HG03139 (cell line): ENCODE measurements at regions not wholly inside any gene's neighbourhood (a gene's known extent, or its start where the extent isn't known, plus 50 kb on each side); places are given as distances from the start of the nearest gene placed in this dataset.

Experiments used
- ATAC-seq: cut with Tn5 transposase; IDR thresholded peaks from one replicate; pipeline ENCODE4 v1.9.1; 2021; ENCODE audit not compliant: unreplicated experiment

DNA sequence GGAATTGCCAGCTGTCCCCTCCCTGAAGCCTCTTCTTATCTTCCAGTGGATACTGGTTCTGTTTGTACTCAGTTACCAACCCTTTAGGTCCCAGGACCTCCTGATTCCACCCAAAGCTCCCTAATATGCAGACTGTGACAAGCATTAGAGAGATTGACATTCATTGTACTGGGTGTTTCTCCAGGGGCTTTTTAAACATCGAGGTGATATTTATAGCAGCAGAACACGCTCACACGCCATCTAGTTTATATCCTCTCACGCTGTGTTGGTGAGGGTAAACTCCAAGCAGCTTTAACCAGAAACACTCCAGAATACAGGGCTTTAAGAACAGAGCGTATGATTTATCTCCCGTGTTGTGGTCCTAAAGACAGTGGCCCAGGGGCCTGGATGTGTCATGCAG lies 238.4 kb downstream of the IRF8 start:
- no peak for ATAC-seq

DNA sequence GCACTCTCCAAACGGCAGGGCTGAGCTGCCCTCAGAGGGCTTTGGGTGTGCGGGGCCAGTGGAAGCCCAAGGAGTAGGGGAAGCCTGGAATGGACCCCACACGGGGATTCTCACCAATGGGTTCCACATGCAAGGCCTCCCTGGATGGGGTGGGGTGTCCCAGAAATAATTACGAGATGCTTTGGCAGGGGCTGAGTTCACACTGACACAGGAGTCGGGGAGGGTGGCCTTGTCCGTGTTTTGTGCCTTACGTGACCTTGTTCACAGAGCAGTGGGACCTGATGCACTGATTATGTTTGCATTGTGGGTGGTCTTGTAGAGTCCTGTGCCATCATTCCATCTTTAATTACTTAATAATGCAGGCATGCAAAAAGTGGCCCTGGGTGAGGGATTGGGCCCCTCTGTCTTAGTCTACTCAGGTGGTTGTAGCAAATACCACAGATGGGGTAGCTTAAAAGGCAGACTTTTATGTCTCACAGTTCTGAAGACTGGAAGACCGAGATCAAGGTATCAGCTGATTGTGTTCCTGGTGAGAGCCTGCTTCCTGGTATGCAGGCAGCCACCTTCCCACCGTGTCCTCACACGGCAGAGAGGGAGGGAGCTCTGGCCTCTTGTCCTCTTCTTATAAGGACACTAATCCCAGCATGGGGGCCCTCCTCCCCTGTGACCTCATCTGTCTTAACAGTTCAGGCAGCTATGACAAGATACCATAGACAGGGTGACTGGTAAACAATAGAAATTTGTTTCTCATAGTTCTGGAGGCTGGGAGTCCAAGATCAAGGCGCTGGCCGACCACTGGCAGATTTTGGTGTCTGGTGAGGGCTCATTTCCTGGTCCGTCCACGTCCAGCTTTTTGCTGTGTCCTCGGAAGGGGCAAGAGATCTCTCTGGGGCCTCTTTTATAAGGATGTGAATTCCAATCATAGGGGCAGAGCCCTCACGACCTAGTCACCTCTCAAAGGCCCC lies 239.4 kb downstream of the IRF8 start:
- no peak for ATAC-seq

DNA sequence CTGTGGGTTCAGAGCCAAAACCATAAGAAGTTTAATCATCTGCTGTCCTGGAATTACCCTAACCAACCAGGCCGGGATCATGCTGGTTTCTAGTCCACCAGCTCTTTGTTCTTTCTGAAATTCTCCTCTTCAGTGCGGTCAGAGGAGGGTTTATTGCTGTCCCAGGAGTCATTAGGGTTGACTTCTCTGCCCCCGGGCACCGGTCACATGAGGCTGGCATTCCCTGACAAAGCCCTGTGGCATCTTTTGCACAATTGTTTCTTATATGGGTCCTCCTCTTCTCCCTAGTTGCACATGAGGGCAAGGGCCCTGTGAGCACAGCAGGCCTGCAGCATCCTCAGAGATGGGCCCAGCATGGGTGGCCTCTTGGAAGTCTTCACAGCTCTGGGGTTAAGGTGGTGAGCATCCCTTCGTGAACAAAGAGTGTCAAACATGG lies 243.9 kb downstream of the IRF8 start:
- no peak for ATAC-seq

DNA sequence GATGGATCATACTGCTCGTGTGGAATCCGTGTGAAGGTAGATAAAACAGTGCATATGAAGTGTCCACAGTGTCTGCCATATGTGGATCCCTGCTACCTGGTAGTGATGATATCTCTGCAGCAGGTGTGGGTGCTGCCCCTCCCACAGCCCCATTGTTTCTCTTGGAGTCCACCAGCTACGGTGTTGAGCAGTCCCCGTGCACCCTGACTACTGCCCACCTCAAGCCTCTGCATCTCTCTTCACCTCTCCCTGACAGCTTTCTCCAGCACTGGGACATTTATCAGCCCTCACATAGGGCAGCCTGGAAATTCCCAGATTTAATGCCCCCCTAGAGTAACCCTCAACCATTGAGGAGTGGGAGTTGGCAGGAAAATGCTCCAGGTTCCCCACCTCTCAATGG lies 244.7 kb downstream of the IRF8 start:
- no peak for ATAC-seq

DNA sequence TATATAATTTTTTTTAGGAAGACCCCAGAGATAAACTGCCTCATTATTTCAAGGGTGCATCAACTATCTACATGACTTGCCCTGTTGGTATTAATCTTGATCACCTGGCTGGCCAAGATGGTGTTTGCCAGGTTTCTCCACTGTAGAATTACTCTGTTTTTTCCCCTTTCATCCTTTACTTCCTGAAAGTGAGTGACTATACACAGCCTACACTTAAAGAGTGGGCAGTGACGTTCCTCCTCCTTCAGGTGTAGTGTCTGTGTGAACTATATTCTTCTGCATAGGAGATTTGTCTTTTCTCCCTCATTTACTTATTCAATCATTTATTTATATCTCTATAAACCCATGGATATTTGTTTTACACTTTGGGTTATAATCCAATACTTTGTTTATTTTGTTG lies 246.7 kb downstream of the IRF8 start:
- ATAC-seq: no peak

DNA sequence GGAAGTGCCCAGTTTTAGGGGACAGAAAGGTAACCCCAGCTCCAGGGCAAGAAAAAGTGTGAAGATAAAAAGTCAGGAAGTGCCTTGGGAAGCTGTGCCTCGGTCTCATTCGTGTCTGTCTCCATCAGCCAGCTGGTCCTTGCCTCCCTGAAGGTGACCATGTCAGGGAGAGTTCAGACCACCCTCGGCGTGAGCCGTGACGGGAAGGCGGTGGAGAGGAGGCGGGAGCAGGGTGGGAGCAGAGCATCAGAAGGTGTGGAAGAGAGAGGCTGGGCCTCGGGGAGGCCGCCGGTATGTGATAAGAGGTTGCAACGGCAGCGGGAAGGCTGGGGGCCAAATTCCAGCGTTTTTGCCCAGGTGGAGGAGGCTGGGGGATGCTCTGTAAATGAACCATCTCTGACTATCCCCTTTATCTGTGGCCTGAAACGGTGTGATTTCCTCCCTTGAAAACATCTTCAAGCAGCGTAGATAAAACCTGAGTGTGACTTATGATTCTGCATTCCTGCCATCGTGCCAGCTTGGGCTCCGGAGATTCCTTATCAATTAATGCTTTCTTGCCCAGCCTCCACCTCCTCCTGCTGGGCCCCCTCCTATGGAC lies 251.8 kb downstream of the IRF8 start:
- no peak for ATAC-seq

DNA sequence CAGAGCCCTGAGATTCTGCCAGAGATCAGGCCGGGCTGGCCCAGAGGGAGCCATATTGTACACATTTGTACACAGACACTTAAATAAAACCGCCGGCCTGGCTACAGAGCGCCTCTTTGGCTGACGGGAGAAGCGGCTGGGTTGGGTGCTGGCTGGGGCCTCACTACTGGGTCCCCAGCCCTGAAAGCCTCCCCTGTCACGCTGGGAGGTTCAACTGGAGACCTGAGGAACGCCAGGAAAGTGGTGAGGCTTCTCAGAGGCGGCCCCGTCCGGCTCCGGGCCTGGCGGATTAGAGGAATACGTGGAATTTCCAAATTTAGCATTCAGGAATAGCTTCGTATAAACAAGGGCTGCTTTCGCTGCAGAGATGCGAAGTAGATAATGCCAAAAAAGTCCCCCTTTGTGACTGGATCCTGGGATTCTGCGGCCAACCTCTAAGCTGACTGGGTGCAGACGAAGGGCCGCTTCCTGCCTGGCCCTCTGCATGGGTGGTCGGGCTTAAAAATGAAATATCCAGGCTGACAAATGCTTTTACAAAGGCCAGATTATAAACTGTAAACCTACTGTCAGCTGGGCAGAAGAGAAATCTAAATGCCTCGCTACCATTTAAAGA lies 252.4 kb downstream of the IRF8 start:
- ATAC-seq: no peak

DNA sequence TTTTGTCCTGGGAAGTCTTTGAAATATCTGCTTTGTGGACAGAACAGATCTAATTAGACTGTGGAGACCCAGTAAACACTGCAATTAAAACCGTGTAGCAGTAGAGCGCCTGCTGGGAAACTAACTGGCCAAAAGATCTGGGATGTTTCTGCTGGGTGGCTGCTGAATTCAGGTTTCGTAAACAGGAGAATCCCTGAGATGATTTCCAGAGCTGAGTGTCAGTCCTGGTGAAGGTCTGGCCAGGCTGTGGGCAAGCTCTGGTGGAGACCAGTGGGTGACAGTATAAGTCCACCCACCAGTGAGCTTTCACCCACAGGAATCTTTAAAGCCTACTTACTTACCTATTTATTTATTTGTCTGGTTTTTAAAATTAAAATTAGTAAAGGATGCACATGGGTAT lies 257.2 kb downstream of the IRF8 start:
- ATAC-seq: no peak

DNA sequence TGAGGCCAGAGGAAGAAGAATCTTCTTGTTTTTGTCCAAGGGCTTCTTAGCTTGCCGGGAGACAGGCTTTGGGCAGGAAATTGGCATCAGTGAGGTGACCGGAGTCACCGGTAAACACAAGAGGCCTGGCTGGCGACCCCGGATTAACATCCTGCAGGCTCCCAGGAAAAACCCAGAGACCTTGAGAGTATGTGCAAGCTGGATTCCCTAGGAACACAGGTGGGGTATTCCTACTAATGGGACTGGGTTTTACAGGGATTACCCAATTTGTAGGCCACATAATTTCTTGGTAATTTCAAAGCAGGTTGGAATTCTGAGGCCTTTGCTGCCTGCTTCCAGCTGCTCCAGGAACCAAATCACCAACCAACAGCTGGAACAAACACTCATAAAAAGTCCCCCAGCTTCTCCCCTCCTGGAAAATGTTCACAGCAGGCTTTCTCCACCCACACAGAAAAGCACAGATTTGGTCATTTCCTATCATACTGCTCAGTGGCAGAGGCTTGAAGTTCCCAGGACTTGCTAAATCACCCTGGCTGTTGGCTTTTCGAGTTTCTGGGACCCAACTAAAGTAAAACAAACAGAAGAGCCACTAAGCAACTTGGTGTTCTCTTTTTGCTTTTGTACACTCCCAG lies 258.8 kb downstream of the IRF8 start:
- no peak for ATAC-seq

DNA sequence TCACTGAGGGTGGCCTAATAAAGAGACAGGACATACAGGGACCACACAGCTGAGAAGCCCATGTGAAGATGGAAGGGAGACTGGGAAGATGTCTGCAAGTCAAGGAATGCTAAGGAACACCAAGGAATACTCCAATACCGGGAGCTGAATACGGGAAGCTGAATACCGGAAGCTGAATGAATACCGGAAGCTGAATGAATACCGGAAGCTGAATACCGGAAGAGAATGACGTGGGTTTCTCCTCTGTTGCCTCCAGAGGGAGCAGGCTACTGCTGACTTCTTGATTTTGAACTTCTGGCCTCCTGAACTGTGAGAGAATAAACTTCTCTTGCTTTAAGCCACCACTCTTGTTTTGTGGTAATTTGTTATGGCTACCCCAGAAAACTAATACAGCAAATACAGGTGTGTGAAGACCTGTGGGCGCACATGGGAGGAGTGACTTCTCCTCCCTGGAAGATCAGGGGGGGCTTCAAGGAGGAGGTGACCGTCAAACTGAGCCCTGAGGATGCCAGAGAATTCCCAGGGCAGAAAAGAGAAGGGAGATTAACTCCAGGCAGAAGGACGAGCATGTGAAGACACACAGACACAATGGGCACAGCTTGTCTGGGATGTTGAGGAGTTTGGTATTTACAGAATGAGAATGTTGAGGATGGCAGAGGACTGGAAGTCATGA lies 259.9 kb downstream of the IRF8 start:
- ATAC-seq: no peak

DNA sequence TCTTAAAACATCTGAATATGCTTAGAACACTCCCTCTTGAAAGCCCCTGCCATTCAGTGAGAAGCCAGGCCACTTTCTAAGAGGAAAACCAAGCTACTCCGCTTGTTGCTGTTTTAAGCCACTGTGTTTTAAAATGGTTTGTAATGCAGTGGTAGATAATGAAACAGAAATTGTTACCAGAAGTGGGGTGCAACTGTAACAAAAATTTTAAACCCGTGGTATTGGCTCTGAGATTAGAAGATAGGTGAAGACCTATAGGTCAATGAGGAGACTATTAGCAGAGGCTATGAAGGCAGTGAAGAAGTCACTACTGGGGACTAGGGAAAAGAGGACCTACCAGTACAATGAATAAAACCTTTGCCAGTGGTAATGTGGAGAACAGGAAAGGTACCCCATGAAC lies 266.5 kb downstream of the IRF8 start:
- no peak for ATAC-seq

DNA sequence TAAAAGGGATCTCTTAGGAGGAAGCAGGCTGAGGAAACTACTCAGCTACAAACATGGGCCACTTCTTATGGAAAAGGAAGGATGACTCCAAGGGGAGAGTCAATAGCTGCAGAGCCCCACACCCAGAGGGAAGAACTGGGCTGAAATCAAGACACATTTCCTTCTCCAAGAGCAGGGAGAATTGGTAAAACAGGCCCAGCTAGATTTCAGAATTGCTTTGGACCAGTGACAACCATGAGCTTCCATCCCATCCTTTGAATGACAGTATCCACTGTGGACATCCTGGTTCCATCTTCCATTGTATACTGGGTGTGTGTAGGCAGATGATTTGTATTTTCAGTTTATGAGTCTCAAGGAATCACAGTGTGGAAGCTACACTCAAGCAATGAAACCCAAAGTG lies 267.5 kb downstream of the IRF8 start:
- ATAC-seq: no peak

DNA sequence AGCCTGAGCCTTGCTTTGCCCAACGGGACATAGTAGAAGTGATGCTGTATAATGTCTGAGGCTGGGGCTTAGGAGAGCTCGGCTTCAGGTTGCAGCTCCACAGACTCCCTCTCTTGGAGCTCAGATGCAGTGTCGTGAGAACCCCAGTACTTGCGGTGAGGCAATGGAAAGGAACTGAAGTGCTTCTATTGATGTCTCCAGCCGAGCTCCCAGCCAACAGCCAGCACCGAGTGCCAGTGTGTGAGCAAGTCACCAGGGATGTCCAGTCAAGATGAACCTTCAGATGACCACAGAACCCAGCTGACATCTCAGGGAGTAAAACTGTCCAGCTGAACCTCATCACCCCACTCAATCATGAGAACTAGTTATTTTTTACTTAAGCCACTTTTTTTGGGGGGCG lies 268.1 kb downstream of the IRF8 start:
- no peak for ATAC-seq

DNA sequence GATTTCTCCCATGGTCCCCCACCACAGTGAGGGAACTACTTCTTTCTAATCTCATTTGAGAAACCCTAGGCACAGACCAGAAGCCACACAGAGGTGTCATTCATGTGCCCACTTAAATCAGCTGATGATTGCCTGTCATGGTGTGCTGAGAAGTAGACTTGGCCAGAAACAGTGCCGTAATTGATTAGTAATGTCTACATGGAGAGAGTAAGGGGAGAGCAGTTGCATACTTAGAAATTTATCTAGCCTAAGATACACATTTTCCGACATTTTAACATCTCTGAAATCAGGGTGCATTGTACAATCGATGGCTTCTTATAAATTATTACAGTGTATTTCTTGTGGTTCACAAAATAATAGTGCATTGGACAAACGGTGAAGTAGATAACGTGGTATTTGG lies 271.8 kb downstream of the IRF8 start:
- ATAC-seq: no peak

DNA sequence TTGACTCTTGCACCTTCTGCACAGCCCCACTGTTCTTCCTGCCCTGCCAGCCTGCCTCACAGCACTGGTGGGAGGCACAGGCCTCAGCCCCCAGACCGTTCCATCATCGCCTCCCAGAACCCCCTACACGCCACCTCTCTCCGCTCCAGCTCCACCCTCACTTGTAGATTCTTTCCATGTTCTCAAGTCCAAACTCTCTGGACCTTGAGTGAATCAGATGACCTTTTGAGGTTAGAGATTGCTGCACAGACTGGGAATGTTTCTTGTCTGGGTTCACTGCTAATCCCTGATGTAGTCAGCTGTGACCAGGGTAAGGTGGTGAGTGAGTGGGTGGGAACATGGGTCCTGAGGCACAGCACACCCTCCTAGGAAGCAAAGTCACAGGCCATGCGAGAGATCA lies 272.4 kb downstream of the IRF8 start:
- no peak for ATAC-seq

DNA sequence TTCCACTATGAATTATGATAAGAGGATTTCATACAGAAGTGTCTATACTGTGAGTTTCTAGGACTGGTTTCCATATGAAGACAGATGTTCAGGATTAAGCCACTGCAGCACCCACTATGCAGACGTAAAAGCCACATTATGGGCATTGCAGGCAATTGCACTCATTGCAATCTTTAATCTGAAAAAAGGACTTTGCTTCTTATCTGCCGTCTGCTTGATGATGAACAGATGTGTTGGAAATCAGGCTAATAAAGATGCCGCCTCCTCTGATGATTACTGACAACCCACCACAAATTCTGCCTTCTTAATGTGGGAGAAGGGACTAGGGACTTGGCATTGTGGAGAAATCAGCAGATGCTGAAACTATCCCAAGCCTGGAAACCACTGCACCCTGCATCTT lies 276.9 kb downstream of the IRF8 start:
- ATAC-seq: no peak

DNA sequence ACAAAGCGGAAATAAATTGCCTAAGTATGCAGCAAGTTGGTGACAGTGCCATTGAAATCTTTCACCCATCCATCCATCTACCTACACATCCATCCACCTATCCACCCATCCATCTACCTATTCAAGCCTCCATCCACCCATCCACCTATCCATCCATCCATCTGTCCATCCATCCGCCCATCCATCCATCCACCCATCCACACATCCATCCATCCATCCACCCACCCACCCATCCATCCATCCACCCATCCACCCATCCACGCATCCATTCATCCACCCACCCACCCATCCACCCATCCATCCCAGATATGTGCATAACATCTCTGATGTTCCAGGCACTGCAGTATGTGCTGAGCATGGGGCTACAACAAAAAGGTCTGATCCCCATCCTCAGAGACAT lies 277.5 kb downstream of the IRF8 start:
- no peak for ATAC-seq

DNA sequence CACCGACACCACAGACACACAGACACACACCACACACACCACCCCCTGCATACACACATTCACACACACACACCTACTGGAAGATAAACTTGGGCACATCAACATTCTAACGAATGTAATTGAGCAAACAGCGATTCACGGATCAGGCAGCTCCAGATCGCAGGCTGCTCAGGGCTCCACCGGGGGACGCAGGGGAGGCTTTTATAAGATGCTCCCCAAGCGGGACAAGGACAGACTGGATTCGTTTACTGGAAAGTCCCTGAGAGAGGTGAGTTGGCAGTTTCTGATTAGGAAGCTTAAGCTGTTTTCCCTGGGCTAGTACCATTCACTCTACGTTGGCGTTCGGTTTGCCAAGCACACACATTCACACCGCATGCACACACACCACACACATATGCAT lies 281.3 kb downstream of the IRF8 start:
- ATAC-seq: no peak

DNA sequence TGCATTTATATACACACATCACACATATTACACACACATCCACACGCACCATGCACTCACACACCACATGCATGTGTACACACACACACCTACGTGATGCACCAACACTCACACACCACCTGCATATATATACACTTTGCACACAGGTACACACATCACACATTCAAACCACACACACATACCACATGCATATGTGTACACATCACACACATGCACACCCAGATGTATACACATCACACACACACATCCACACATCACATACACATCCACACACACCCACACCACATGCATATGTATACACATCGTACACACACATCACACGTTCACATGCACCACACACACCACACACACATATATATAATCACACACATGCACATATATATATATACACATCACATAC lies 281.8 kb downstream of the IRF8 start:
- ATAC-seq: no peak

DNA sequence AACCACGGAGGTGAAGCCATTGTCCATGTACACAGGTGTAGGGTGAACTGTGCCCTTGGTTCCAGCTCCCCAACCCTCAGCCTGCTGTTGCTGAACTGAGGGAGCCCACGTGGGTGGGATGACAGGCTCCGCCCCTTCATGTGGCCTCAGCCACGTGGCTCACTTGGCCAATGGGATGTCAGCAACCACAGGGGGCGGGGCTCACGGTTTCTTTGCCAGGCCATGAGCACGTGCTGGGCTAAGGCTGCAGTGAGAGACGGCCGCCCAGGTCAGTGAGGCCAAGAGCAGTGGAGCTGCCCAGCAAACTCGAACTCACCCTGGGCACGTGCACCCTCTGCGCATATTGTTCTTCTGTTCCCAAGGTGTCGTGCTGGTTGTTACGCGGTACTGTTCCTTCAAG lies 282.6 kb downstream of the IRF8 start:
- ATAC-seq: no peak

DNA sequence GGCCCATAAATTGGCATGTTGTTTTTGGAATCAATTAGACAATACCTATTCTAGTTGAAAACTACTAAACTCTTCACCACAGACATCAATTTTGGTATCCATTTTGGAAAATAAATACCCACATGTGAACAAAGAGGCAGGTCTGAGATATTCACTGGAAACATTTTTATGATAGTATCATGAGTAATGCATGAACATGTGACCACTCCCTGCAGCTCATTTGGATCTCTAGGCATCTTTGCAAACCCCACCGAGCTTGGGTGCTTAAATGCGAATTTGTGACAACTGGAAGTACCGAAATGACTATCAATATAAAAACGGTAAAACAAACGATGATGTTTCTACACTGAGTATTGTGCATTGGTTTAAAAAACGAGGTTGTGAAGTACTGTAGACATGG lies 285.2 kb downstream of the IRF8 start:
- no peak for ATAC-seq
